ENCODE measurements at regions not wholly inside any gene's neighbourhood (a gene's known extent, or its start where the extent isn't known, plus 50 kb on each side); places are given as distances from the start of the nearest gene placed in this dataset.

GRCh38 chr12:126061777-126062176 lies 996.5 kb downstream of the AACS start:
- DNase-seq (ENCODE audit: low read depth in 2 of 3, low spot score in 2 of 3): no peak

GRCh38 chr12:126064028-126064427 lies 998.8 kb downstream of the AACS start:
- no peak for DNase-seq (ENCODE audit: low read depth in 2 of 3, low spot score in 2 of 3)

GRCh38 chr12:126067626-126068329 lies 1002.5 kb downstream of the AACS start:
- DNase-seq (ENCODE audit: low read depth in 2 of 3, low spot score in 2 of 3): no peak

GRCh38 chr12:126069549-126070165 lies 1004.4 kb downstream of the AACS start:
- peak in 2 of 3 experiments; percentile 17 to 58 for DNase-seq (ENCODE audit: low read depth in 2 of 3, low spot score in 2 of 3)

- DNase-seq (ENCODE audit: low read depth in 2 of 3, low spot score in 2 of 3): no peak
Measured at GRCh38 chr12:126076515-126076914, 1011.3 kb downstream of the AACS start.

GRCh38 chr12:126083926-126084325 lies 1018.7 kb downstream of the AACS start:
- no peak for DNase-seq (ENCODE audit: low read depth in 2 of 3, low spot score in 2 of 3)

GRCh38 chr12:126084480-126084879 lies 1019.2 kb downstream of the AACS start:
- no peak for DNase-seq (ENCODE audit: low read depth in 2 of 3, low spot score in 2 of 3)

GRCh38 chr12:126086242-126086641 lies 1021.0 kb downstream of the AACS start:
- no peak for DNase-seq (ENCODE audit: low read depth in 2 of 3, low spot score in 2 of 3)

- no peak for DNase-seq (ENCODE audit: low read depth in 2 of 3, low spot score in 2 of 3)
Measured at GRCh38 chr12:126087692-126088091, 1022.5 kb downstream of the AACS start.

GRCh38 chr12:126093908-126094307 lies 1028.7 kb downstream of the AACS start:
- no peak for DNase-seq (ENCODE audit: low read depth in 2 of 3, low spot score in 2 of 3)

GRCh38 chr12:126095748-126096510 lies 1030.7 kb downstream of the AACS start:
- DNase-seq (ENCODE audit: low read depth in 2 of 3, low spot score in 2 of 3): no peak

- no peak for DNase-seq (ENCODE audit: low read depth in 2 of 3, low spot score in 2 of 3)
Measured at GRCh38 chr12:126106706-126107105, 1041.5 kb downstream of the AACS start.

- DNase-seq (ENCODE audit: low read depth in 2 of 3, low spot score in 2 of 3): no peak
Measured at GRCh38 chr12:126107659-126108058, 1042.4 kb downstream of the AACS start.

- no peak for DNase-seq (ENCODE audit: low read depth in 2 of 3, low spot score in 2 of 3)
Measured at GRCh38 chr12:126108247-126108646, 1043.0 kb downstream of the AACS start.

GRCh38 chr12:126112141-126112540 lies 1046.9 kb downstream of the AACS start:
- no peak for DNase-seq (ENCODE audit: low read depth in 2 of 3, low spot score in 2 of 3)

- DNase-seq (ENCODE audit: low read depth in 2 of 3, low spot score in 2 of 3): no peak
Measured at GRCh38 chr12:126112849-126113248, 1047.6 kb downstream of the AACS start.

- no peak for DNase-seq (ENCODE audit: low read depth in 2 of 3, low spot score in 2 of 3)
Measured at GRCh38 chr12:126114441-126114840, 1049.2 kb downstream of the AACS start.

GRCh38 chr12:126117502-126117901 lies 1052.3 kb downstream of the AACS start:
- DNase-seq (ENCODE audit: low read depth in 2 of 3, low spot score in 2 of 3): no peak

GRCh38 chr12:126139355-126139754 lies 1074.1 kb downstream of the AACS start:
- no peak for DNase-seq (ENCODE audit: low read depth in 2 of 3, low spot score in 2 of 3)

- no peak for DNase-seq (ENCODE audit: low read depth in 2 of 3, low spot score in 2 of 3)
Measured at GRCh38 chr12:126144603-126145002, 1079.4 kb downstream of the AACS start.

- DNase-seq (ENCODE audit: low read depth in 2 of 3, low spot score in 2 of 3): no peak
Measured at GRCh38 chr12:126147321-126147720, 1082.1 kb downstream of the AACS start.

Data from activated CD8-positive, alpha-beta memory T cell treated with anti-CD3 and anti-CD28 coated beads for 48 hours (primary cell).